Body of pancreas (tissue), 4 donors: ENCODE measurements at regions not wholly inside any gene's neighbourhood (a gene's known extent, or its start where the extent isn't known, plus 50 kb on each side); places are given as distances from the start of the nearest gene placed in this dataset.
A peak's percentile ranks its signal among the peaks of the same experiment; 100 is the strongest.

Source experiments
- ATAC-seq: fragments of 150-250 bp; one replicate; pipeline ENCODE4 v1.9.1; 2016
- DNase-seq, 4 donors: peaks; one replicate each; pipeline ENCODE4 v3.0.0-alpha.2; 2019
- H3K27ac ChIP-seq, 4 donors: fragments of 200-600 bp; sonication (generic); 1 replicate in 3 of 4; 2 replicates in 1 of 4; pipeline versions ENCODE4 v1.5.1 to v1.6.1; 2016 to 2019; ENCODE audit warnings: mild to moderate bottlenecking in 1 of 4, mixed read lengths in 1 of 4, moderate library complexity in 1 of 4
- H3K27me3 ChIP-seq, 2 donors: fragments of 200-600 bp; sonication (generic); one replicate each; pipeline ENCODE4 v1.6.0; 2016; ENCODE audit warnings: mild to moderate bottlenecking in 1 of 2
- H3K36me3 ChIP-seq, 2 donors: fragments of 200-600 bp; sonication (generic); replicated peaks in 1 of 2; 2 replicates each; pipeline ENCODE4 v1.5.1; 2016; ENCODE audit warnings: low read depth in 2 of 2; ENCODE audit not compliant: insufficient read depth in 1 of 2
- H3K4me1 ChIP-seq: fragments of 200-600 bp; sonication (generic); one replicate; pipeline ENCODE4 v1.6.0; 2016
- H3K4me3 ChIP-seq, 2 donors: fragments of 200-600 bp; sonication (generic); 1 replicate in 1 of 2; 2 replicates in 1 of 2; pipeline ENCODE4 v1.5.1; 2016 to 2019
- H3K9me3 ChIP-seq, 3 donors: fragments of 200-600 bp; sonication (generic); 1 replicate in 2 of 3; 2 replicates in 1 of 3; pipeline ENCODE4 v1.5.1; 2016
- POLR2A ChIP-seq, 3 donors: fragments of 450-650 bp; IDR thresholded peaks; one replicate each; pipeline ENCODE4 v1.6.1; 2016; ENCODE audit warnings: antibody characterized with exemption in 3 of 3, mild to moderate bottlenecking in 2 of 3
- WGBS, 2 donors: methylation state at CpG; one replicate each; pipeline ENCODE4 v1.1.5; 2017; 5-methylcytosine and 5-hydroxymethylcytosine counted together
- intact Hi-C: fragments of 100-400 bp; cut with DNase I; formaldehyde crosslinking; loops from one replicate; pipeline ENCODE4 v1.15.1; 2023
- TF ChIP-seq, protein P1 (sequence below), 7 experiments: fragments of 450-650 bp in 4 of 7; fragments of 200-600 bp in 3 of 7; sonication (generic) in 3 of 7; IDR thresholded peaks; one replicate each; pipeline ENCODE4 v1.5.1; 2016 to 2019; ENCODE audit warnings: antibody characterized with exemption in 7 of 7

- ATAC-seq = no peak
Observed at GRCh38 chr13:52949742-52950141, 78.9 kb upstream of the OLFM4 start.

GRCh38 chr13:52949044-52949443 is 79.6 kb upstream of the OLFM4 start:
- H3K9me3 ChIP-seq = no peaks in the 10 kb centered on the region
- H3K4me3 ChIP-seq = no peak overlapping the region
- intact Hi-C loops = no loop called here
- H3K27me3 ChIP-seq = no peaks in the 10 kb centered on the region
- H3K4me1 ChIP-seq = no peaks in the 10 kb centered on the region
- H3K27ac ChIP-seq = no peak overlapping the region
- DNase-seq (peak in 1 of 4 donors; percentile 20), ATAC-seq (no peak)
- TF ChIP-seq POLR2A (IDR thresholded peaks at IDR 0.05) = no peak
- TF ChIP-seq, protein P1, sequence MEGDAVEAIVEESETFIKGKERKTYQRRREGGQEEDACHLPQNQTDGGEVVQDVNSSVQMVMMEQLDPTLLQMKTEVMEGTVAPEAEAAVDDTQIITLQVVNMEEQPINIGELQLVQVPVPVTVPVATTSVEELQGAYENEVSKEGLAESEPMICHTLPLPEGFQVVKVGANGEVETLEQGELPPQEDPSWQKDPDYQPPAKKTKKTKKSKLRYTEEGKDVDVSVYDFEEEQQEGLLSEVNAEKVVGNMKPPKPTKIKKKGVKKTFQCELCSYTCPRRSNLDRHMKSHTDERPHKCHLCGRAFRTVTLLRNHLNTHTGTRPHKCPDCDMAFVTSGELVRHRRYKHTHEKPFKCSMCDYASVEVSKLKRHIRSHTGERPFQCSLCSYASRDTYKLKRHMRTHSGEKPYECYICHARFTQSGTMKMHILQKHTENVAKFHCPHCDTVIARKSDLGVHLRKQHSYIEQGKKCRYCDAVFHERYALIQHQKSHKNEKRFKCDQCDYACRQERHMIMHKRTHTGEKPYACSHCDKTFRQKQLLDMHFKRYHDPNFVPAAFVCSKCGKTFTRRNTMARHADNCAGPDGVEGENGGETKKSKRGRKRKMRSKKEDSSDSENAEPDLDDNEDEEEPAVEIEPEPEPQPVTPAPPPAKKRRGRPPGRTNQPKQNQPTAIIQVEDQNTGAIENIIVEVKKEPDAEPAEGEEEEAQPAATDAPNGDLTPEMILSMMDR (IDR thresholded peaks at IDR 0.05) = peak in 2 of 7 experiments; percentile 11 to 40
- WGBS, 2 donors = 33 to 87% methylated on average over 1 of the region's 1 CpG
- H3K36me3 ChIP-seq = no peaks in the 10 kb centered on the region

More at GRCh38 chr13:52949742-52950141, 78.9 kb upstream of the OLFM4 start:
- Histone ChIP-seq H3K9me3 (no peaks in the 10 kb centered on the region), H3K27me3 (no peaks in the 10 kb centered on the region), H3K4me1 (no peaks in the 10 kb centered on the region), H3K27ac (no peak overlapping the region), H3K4me3 (no peak overlapping the region), H3K36me3 (no peaks in the 10 kb centered on the region)
- no peak for DNase-seq
- intact Hi-C loops = no loop called here
- 60 to 61% methylated on average over 4 to 6 of the region's 6 CpGs for WGBS, 2 donors
- TF ChIP-seq POLR2A (IDR thresholded peaks at IDR 0.05) = no peak
- TF ChIP-seq, protein P1 (IDR thresholded peaks at IDR 0.05) = no peak

DNA sequence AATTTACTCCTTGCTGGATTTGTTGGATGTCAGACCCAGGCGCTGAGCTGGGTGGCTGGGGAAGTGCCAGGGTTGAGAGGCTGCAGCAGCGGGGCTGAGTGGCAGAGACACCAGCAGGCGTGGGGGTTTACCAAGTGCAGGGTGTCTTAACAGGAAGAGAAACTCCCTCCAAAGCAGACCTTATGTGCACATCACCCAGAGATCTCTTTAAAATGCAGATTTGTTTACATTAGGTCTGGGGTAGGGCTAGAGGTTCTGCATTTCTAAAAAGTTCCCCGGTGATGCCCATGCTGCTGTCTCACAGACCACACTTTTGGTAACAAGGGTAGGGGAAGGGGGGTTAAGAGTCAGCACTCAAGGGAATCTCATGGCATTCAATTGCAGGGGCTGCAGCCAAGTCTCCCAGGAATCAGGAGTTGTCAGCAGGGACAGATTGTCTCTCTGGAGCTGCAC is 80.7 kb upstream of the OLFM4 start:
- H3K4me3 ChIP-seq = no peak overlapping the region
- H3K27me3 ChIP-seq = no peaks in the 10 kb centered on the region
- no peak overlapping the region for H3K27ac ChIP-seq
- H3K9me3 ChIP-seq = no peaks in the 10 kb centered on the region
- DNase-seq (peak in 1 of 4 donors; percentile 18), ATAC-seq (no peak)
- TF ChIP-seq POLR2A (IDR thresholded peaks at IDR 0.05) = no peak
- TF ChIP-seq, protein P1 (IDR thresholded peaks at IDR 0.05) = no peak
- H3K4me1 ChIP-seq = no peaks in the 10 kb centered on the region
- H3K36me3 ChIP-seq = no peaks in the 10 kb centered on the region
- 48 to 69% methylated on average over 4 of the region's 4 CpGs for WGBS, 2 donors
- intact Hi-C loops = no loop called here

- TF ChIP-seq POLR2A (IDR thresholded peaks at IDR 0.05) = no peak
- TF ChIP-seq, protein P1 (IDR thresholded peaks at IDR 0.05) = no peak
- DNase-seq (peak in 1 of 4 donors; percentile 16), ATAC-seq (no peak)
- Histone ChIP-seq H3K9me3 (no peaks in the 10 kb centered on the region), H3K4me3 (no peak overlapping the region), H3K4me1 (no peaks in the 10 kb centered on the region), H3K27me3 (no peaks in the 10 kb centered on the region), H3K27ac (no peak overlapping the region), H3K36me3 (no peaks in the 10 kb centered on the region)
- 60 to 81% methylated on average over 3 of the region's 3 CpGs for WGBS, 2 donors
- intact Hi-C loops = no loop called here
Observed at GRCh38 chr13:52945348-52945747, 83.3 kb upstream of the OLFM4 start.

DNA sequence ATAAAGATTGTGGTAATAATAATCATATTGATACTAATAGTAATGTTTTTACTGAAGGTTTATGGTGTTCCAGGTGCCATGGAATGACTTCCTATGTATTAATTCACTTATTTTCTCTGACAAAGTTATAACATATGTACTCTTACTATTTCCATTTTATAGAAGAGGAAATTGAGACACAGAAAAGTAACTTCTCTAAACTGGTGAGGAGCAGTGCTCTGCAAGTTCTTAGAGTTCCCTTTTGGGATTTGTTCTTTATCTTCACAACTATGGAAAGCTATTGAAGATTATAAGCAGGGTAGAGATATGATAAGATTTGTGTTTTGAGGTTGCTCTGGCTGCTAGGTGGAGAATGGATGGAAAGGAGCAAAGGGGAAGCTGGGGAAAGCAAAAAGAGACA is 83.9 kb upstream of the OLFM4 start:
- intact Hi-C loops = no loop called here
- H3K36me3 ChIP-seq = no peaks in the 10 kb centered on the region
- H3K9me3 ChIP-seq = no peaks in the 10 kb centered on the region
- ATAC-seq (no peak), DNase-seq (no peak)
- H3K4me3 ChIP-seq = no peak overlapping the region
- no peaks in the 10 kb centered on the region for H3K27me3 ChIP-seq
- TF ChIP-seq, protein P1 (IDR thresholded peaks at IDR 0.05) = no peak
- TF ChIP-seq POLR2A (IDR thresholded peaks at IDR 0.05) = no peak
- no peaks in the 10 kb centered on the region for H3K4me1 ChIP-seq
- no peak overlapping the region for H3K27ac ChIP-seq
